COR-L47 (cell line): ENCODE measurements at regions not wholly inside any gene's neighbourhood (a gene's known extent, or its start where the extent isn't known, plus 50 kb on each side); places are given as distances from the start of the nearest gene placed in this dataset.

Experiments used
- DNase-seq: peaks from one replicate; lab custom pipeline; 2025; lab: John Stamatoyannopoulos, UW

DNA sequence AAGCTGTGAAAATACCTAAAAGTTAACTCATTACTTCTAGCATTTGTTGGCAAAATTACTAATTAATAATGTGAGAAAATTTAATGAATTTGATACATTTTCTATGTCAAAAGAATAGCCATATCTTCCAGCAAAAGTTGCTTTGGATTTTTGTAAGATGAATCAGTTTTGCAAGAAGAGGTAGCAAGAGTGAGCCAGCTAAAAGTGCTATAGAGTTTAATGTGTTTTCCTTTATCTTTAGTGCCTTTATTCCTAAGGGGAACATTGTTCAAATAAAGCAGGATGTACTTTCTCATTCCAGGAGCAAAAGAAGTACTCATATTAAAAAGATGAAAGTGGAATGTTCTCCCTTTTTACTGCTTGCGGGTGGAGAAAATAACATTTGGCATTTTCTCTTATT, 622.2 kb downstream of the ANXA1 start:
- no peak for DNase-seq

DNA sequence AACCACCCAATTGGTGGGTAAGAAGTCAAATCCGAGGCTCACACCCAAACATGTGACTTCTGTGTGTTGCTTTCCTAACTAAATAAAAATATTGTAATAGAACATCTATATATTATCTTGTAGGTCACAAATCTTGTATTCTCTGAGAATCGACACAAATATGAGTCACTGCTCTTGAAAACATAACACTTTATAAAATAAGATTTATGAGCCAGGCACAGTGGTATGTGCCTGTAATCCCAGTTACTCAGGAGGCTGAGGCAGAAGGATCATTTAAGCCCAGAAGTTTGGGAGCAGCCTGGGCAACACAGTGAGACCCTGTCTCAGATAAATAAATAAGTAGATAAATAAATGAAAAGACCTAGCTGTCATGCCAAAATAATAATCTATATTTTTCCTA, 624.1 kb downstream of the ANXA1 start:
- no peak for DNase-seq

DNA sequence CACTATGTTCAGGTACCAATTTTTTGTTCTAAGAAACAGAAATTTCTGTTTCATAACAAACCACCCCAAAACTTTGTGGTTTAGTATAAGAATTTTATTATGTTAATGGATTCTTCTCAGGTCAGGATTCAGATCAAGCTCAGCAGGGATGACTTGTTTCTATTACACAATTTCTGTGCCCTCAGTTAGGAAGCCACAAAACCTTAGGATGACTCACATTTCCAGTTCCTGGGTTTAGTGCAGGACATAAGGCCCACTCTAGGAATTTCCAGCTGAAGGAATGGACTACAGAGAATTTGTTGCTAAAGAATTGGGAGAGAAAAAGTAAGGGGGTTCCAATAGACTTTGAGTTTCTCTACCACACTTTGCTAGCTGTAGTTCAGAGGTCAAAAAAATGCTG, 629.3 kb downstream of the ANXA1 start:
- DNase-seq: no peak

DNA sequence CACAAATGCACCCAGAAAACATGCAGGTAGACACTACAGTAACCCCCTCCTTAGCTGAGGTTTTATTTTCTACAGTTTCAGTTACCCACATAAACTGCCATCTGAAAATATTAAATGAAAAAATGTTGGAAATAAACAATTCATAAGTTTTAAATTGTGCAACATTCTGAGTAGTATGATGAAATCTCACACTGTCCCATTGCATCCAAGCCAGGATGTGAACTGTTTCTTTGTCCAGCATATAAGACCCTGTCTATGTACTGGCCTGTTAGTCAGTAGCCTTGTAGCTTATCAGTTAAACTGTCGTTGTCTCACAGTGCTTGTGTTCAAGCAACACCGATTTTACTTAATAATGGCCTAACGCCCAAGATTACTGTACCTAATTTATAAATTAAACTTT, 630.5 kb downstream of the ANXA1 start:
- DNase-seq: no peak

DNA sequence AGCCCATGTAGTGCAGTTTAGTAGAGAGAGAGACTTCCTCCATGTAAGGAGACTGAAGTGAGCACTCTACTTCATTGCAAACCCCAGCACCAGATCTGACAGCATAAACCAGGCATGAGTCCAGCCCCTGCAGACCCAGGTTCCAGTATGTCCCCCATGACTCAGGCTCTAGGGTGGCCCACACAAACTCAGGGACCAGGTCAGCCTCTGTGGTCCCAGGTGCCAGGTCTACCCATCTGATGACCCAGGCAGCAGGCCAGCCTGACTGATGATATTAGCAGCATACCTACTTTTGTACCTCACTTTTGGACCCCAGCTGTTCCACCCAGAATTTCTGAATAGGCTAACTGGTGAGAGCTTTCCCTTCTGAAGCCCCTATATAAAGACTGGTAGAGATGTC, 647.8 kb downstream of the ANXA1 start:
- no peak for DNase-seq

DNA sequence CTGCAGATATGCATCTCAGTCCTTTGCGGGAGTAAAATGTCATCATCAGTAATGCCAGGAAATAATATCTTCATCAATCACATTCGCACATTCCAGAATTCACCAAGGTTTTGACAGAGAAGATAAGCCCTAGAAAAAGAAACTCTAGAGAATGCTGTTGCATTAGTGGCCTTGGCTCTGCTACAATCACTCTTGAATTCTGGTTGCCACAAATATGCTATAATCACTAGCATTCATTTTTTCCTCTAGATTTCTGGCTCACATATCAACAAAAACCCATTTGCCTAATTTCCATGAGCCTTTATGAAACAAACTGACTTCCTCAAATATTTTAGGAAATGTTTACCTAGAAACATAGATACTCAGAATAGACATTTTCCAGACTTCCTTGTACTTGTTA, 653.4 kb downstream of the ANXA1 start:
- no peak for DNase-seq

DNA sequence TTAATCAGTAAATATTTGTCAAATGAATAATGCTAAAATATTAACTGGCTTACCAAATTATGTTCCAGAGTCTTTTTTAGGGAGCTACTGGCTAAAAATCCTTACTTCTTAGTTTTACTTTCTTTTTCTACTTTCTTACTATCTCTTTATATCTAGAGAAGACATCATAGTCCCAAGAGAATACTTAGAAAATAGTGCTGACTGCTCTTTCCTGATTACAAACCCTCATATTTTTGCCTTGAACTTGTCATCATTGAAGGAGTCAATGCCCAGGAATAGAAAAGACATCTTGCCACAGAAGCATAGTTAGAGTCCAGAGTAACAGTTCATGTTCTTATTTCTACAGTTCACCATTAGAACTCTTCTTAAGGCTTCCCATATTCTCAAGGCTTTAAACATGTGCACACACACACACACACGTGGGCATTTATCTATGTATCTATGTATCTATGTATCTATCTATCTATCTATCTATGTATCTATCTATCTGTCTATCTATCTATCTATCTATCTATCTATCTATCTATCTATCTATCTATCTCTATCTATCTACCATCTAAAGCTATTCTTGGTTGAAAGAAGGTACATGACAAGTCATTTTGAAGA, 654.3 kb downstream of the ANXA1 start:
- no peak for DNase-seq

DNA sequence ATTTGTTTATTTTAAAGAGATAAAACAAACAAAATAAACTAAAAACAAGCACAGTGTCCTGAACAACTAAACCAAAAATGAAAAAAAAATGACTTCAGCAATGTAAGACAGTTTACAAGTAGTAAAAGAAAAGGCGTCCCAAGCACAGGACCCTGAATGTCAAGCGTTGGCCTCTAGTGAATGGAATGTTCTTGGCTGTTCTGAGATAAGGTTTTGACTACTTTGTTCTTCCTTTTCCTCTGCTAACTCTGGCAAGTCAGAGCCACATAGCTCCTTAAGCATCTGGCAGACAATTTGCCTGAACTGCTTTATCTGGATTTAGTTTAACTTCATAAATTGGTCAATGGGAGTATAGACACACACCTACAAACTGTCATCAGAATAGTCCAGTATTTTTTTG, 655.2 kb downstream of the ANXA1 start:
- no peak for DNase-seq

DNA sequence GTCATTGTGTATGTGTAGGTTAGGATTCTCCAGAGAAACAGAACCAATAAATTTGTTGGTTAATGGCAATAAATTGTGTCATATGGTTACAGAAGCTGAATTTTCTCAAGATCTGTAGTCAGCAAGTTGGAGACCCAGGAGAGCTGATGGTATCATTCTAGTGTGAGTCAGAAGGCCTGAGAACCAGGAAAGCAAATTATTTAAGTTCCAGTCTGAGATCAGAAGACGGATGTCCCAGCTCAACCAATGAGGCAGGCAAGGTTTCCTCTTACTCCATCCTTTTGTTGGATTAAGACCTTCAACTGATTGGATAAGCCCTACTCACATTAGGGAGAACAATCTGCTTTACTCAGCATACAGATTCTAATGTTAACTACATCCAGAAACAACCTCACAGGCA, 656.3 kb downstream of the ANXA1 start:
- no peak for DNase-seq

DNA sequence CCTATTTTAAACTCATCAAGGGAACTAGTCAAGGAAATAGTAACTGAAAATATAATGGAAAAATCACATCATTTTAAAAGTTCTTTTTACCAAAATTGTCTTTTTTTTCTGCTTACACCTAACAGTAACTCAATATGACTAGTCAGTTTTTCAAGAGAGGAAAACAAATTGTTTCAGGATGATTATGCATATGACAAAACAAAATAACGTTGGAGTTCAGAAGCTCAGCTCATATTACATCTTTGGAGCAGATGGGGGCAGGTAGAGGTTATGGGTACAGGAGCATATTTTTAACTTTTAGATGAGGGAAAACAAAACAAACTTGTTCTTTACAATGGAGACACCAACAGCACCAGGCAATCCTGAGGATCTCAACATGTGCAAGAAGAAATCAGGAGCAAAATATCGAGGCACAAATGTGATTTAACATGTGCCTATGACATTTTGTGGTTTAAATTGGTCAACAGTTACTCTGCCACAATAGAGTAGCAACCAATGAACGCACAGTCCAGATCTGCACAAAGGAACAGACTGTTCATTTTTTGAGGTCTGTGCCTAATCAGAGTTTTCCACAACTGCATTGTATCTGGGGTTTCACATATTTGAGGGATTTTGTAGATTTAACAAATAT, 659.0 kb downstream of the ANXA1 start:
- DNase-seq: no peak

DNA sequence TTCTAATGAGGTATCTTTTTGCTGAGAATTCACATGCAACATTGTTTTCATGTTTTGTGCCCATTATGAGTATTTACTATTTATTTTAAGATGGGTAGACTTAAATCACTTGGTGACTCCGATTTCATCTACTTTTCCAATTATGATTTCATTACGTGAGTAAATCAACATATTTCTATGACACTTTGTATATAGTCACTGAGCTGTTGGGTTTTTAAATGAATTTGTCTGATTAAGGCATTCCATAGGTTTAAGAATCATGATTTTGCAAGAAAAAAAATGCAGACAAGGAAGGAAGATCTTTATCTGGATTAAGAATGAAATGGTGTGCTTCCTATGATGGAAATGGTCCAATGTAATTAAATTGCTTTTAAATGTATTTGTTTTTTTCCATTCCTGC, 661.9 kb downstream of the ANXA1 start:
- no peak for DNase-seq

DNA sequence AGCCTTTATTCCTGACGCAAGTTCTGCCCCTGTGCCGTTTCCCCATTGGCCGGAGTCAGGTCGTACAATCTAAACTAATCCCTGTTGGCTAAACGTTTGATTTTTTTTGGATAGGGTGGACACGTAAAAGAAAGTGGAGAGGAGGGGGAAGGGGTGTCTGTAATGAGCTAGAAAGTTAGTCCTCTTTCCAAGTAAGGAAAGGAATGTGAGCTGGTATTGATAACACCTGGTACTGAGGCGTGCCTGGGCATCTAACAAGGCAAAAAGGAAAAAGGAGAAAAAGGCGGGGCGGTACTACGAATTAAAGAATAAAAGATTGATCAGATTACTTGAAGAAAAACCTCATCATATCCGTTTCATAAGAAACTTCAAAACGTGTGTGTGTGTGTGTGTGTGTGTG, 665.2 kb downstream of the ANXA1 start:
- no peak for DNase-seq

DNA sequence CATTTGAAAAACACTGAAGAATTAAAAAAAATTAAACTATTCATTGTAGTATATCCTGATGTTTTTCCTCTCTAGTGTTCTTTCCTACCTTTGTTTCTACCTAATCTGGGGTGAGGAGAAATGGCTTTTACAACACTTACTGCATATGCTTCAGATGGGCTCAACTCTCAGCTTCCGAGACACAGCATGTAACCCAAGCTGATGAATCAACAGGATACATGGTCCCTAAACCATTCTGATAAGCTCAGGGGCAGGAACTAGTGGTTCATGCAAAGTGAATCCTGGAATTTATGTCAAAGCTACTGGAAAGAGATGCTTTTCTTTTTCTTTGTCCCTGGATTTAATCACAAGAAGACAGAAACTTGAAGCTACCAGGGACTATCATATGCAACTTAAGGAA, 672.5 kb upstream of the RORB start:
- DNase-seq: no peak

DNA sequence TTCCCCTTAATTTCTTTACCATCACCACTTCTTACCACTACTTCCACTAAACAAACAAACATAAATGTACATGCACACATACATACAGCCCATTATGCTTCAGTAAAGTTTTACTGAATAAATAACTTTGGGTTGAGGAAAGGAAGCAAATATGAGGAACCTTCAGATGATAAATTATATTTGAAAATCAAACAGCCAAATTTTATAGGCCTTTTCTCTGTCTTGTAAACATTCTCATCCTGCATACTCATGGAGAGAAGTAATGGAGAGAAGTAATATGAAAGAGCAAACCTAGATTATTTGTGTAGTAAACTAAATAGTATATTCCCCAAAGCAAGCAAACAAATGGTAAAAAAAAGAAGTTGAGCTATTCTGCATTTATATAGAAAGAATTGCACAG, 658.3 kb upstream of the RORB start:
- no peak for DNase-seq

DNA sequence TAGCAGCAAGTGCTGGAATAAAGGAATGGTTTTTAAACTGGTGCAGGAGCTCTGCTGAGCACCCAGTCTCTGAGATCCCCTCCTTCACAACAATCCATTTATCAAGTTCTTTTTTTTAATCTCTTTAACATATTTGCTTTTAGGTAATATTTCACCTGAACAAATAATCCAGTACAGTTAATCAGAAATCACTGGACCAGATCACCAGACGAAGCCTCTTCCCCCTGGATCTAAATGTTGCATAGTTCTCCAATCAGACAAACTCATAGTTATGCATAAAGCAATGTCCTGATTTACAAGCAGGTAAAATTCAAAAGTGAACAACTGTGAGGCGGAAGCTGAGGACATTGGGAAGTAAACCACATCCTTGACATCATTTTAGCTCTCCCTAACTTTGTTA, 657.7 kb upstream of the RORB start:
- no peak for DNase-seq

DNA sequence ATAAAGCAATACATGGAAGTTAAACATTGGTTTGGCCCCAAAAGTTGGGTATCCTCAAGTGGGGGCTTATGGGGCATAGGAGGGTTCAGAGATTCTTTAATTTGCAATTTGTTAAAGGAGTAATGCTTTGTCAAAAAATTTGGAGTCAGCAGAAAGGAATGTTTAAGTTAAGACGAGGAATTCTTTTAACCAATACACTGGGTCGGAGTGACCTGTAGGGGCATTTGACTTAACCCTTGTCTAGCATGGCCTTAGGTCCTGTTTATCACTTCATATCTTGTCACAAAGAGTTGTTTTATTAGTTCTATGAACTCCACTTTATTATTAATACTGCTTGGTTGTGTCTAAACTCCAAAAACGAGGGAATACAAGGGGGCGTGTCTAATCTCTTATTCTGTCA, 656.1 kb upstream of the RORB start:
- no peak for DNase-seq

DNA sequence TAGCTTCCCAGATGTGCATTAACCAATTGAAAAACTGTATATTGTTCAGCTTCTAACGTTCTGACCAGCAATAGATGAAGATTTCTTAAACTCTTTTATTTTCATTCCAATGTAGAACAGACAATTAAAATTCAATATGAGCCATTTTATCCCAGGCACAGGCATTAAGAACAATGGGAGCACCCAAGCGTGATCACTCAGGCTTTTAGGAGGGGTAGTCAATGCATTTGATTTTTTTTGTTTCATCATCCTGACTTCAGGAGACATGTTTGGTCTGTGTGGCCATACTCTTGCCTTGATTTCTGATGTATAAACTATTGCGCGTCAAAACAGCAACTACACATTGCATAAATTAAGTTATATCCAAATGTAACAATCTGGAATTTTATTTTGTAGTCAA, 653.0 kb upstream of the RORB start:
- peak; percentile 3 for DNase-seq

DNA sequence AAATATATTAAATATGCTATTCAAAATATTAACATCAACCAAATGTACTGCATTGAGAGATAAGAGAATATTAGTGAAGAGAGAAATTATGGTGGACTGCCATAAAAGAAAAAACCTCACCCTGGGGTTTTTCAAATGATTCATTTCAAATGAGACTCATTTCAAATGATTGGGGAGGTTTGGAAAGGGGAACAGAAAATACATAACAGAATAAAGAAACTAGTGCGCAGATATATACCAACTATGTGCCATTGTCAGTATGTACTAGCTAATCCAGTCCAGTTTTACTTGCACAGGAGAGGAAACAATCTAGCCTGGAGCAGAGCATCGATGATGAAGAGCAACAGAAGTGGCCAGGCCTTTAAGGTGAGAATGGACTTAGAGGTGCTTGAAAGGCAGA, 651.6 kb upstream of the RORB start:
- DNase-seq: no peak

DNA sequence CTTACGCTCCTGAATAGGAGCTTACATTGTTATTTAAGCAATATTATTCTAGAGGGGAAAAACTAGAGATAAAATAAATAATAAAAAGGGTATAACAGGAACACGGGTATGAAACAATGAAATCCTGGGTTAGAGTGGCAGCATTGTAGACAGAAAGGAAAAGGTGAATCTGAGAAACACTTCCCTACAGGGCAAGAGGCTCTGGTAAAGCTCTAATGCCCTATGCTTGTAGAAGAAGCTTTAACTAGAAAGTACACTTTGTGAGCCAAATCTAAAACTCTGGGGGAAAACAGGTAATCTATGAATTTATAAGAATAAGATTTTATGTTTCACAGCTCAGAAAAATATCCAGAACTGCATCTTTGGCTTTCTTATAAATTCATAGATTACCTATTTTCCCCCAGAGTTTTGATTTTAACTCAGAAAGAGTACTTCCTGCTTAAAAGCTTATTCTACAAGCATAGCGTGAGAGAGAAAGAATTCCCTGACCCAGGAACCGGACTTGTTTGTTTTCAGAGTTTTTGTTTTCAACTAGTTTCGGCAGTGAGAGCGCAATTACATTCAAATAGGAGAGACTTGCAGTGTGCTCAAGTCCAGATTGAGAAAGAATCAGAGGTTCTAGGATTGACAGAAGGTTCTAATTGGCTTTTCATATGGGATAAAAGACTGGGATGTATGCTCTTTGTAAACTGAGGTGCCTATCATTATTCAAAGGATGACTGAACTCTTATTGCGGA, 651.0 kb upstream of the RORB start:
- DNase-seq: no peak

DNA sequence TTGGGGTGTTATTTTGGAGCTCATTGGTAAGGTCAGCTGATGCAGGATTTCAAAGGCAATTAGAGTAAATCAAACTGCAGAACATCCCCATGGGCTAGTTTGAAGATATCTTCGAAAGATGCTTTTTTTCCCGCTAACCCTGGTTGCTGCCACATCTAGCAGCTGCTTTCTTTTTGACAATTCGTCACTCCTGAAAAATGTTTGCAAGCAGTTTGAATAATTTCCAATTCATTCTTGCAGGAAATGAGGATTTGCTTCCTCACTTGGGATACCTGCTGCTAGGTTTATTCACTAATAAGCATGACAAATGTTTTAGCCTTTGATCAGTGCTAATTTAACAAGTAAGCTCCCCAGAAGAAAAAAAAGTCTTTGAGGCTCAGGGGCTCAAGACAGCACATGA, 649.6 kb upstream of the RORB start:
- no peak for DNase-seq

DNA sequence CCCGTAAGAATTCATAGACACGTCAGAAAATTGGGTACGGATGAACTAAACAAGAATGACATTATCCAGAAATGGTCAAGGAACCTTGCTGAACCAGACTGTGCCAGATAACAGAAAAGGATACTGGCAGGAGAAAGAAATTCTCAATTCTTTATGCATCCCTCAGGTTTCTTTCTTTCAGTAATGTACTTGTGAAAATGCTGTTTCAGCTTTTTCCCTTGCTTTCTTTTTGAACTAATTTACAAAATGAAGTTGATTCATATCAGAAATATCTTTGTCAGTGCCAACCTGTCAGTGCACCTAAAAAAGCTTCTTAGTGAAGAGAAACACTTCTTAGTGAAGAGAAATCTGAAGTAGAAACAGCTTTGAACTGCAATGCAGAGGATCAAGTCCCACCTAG, 643.6 kb upstream of the RORB start:
- DNase-seq: no peak

DNA sequence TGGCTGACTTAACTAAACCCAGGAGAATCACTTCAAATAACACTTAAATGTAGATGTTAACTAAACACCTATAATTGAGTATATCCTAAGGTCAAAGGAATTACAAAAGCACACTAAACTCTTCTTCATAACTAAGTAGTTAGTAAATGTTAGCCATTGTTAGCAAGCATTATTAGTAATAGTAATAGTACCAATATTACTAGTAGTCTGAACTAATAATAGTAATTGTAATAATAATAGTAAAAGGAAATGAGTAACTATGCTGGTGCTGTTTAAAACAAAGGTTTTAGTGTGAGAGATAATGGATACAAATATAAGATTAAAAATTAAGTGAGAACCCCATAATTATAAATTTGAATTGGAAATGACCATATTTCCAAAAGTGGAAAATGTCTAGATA, 641.9 kb upstream of the RORB start:
- DNase-seq: no peak

DNA sequence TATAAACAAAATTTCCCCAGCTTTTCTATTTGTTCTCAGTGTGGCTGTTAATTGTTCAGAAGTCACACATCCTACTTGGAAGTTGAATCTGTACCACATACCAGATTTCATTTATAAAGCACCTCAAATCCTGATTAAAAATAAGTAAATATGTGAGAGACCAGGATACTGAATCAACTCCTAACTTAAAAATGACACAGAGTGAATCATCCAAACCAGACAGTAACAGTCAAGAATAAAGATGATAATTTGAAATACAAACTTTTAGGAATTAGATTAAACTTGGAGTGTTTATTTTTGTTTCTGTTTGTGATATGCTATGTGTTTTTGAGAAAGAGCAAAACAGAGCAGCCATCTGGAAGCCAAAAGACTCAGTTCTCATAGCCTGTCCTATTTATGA, 633.2 kb upstream of the RORB start:
- no peak for DNase-seq

DNA sequence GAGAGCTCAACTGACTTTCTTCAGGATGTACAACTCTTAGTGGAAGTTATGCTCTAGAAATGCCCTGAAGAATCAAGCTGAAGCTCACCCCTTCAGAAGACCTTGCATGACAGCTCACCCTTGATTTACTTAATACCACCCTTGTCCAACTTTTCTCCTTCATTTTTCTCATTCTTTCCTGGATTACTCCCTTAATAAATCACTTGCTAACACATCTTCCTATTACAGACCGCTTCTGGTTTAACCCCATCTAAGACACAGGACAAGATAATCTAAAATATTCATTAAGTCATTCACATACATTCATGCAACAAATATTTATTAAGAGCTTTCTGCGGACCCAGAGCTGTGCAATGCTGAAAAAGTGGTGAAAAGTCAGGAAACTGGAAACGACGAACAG, 630.7 kb upstream of the RORB start:
- no peak for DNase-seq
